NB4 (cell line): ENCODE measurements at regions not wholly inside any gene's neighbourhood (a gene's known extent, or its start where the extent isn't known, plus 50 kb on each side); places are given as distances from the start of the nearest gene placed in this dataset.
"Not testable (repeated sequence)": the region's sequence is repeated elsewhere in the genome, so short reads cannot be mapped to it uniquely, and the experiment has no call there.

Experiments used
- MYC ChIP-seq: IDR thresholded peaks from 2 replicates; pipeline ENCODE4 v1.6.1; 2011; ENCODE audit warnings: low read depth, low read length
- POLR2A ChIP-seq: IDR thresholded peaks from 2 replicates; pipeline ENCODE4 v1.6.1; 2011; ENCODE audit warnings: mild to moderate bottlenecking; ENCODE audit not compliant: insufficient read length; ENCODE audit errors: extremely low read depth
- TF ChIP-seq, protein P1 (sequence below): IDR thresholded peaks from one replicate; pipeline ENCODE4 v1.5.1; 2012; ENCODE audit warnings: low read depth, low read length
- TF ChIP-seq, protein P2 (sequence below): IDR thresholded peaks from 2 replicates; pipeline ENCODE4 v1.6.1; 2011; ENCODE audit warnings: low read depth, low read length

DNA sequence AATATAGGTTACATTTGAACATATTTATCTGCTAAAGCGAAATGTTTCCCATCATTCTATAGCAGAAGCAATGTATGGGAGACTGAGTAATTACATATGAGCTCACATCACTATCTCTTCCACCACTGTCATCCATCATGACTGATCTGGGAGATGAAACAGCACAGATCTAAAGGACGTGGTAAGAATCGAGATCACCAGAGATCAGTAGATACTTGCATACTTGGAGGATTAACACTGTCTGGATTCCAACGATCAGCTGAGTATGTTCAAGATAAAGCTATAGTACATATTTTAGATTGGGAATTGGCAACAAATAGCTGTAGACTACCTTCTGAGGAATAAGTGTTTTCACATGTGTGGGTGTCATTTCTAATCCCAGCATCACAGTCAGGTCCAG lies 94.6 kb downstream of the FOXD4L6 start:
- TF ChIP-seq, protein P1, sequence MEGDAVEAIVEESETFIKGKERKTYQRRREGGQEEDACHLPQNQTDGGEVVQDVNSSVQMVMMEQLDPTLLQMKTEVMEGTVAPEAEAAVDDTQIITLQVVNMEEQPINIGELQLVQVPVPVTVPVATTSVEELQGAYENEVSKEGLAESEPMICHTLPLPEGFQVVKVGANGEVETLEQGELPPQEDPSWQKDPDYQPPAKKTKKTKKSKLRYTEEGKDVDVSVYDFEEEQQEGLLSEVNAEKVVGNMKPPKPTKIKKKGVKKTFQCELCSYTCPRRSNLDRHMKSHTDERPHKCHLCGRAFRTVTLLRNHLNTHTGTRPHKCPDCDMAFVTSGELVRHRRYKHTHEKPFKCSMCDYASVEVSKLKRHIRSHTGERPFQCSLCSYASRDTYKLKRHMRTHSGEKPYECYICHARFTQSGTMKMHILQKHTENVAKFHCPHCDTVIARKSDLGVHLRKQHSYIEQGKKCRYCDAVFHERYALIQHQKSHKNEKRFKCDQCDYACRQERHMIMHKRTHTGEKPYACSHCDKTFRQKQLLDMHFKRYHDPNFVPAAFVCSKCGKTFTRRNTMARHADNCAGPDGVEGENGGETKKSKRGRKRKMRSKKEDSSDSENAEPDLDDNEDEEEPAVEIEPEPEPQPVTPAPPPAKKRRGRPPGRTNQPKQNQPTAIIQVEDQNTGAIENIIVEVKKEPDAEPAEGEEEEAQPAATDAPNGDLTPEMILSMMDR, result not testable (repeated sequence)
- not testable (repeated sequence) for TF ChIP-seq POLR2A, MYC
- TF ChIP-seq, protein P2, sequence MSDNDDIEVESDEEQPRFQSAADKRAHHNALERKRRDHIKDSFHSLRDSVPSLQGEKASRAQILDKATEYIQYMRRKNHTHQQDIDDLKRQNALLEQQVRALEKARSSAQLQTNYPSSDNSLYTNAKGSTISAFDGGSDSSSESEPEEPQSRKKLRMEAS, result not testable (repeated sequence)
